ENCODE measurements at regions not wholly inside any gene's neighbourhood (a gene's known extent, or its start where the extent isn't known, plus 50 kb on each side); places are given as distances from the start of the nearest gene placed in this dataset.

- TF ChIP-seq, protein P1, sequence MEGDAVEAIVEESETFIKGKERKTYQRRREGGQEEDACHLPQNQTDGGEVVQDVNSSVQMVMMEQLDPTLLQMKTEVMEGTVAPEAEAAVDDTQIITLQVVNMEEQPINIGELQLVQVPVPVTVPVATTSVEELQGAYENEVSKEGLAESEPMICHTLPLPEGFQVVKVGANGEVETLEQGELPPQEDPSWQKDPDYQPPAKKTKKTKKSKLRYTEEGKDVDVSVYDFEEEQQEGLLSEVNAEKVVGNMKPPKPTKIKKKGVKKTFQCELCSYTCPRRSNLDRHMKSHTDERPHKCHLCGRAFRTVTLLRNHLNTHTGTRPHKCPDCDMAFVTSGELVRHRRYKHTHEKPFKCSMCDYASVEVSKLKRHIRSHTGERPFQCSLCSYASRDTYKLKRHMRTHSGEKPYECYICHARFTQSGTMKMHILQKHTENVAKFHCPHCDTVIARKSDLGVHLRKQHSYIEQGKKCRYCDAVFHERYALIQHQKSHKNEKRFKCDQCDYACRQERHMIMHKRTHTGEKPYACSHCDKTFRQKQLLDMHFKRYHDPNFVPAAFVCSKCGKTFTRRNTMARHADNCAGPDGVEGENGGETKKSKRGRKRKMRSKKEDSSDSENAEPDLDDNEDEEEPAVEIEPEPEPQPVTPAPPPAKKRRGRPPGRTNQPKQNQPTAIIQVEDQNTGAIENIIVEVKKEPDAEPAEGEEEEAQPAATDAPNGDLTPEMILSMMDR (IDR thresholded peaks at IDR 0.05; ENCODE audit: low read depth, low read length), result no peak
- no peak for TF ChIP-seq EZH2phosphoT487 (IDR thresholded peaks at IDR 0.05; ENCODE audit: low read depth)
Measured at GRCh38 chr5:29587832-29588231, 1605.7 kb upstream of the CDH6 start.

Measured in OCI-LY3 (cell line).